ENCODE measurements at regions not wholly inside any gene's neighbourhood (a gene's known extent, or its start where the extent isn't known, plus 50 kb on each side); places are given as distances from the start of the nearest gene placed in this dataset.

DNA sequence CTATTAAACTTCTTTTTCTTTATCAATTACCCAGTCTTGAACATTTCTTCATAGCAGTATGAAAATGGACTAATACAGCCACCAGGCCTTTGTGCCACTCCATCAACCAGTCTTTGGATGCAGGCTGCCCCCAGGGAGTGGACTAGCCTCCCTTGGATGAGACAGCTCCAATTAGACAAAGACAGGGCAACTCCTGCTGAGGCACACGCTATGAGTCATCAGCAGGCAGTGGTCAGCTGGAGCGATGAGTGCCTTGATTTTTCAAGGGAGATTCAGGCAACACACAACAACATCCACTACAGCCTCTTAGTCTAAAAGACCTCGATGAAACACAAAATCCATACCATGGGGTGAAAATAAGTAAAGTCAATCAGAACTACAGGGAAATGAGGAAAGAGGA, 160.1 kb downstream of the ARRDC4 start:
- Histone ChIP-seq H3K36me3 (ENCODE audit: control insufficient read depth, insufficient read depth, low read length) (no peaks in the 10 kb centered on the region), H3K4me1 (ENCODE audit: control insufficient read depth, insufficient read depth, low read length) (no peaks in the 10 kb centered on the region), H3K9me3 (ENCODE audit: control insufficient read depth, insufficient read depth, low read length) (no peaks in the 10 kb centered on the region), H3K4me3 (ENCODE audit: low read length) (no peak overlapping the region), H3K27ac (ENCODE audit: low read length) (no peak overlapping the region), H3K27me3 (ENCODE audit: control insufficient read depth, insufficient read depth, low read length) (no peaks in the 10 kb centered on the region)
- WGBS (ENCODE audit: insufficient coverage, insufficient read length): no CpG with 5 or more reads among the region's 3 CpGs
- no peak for DNase-seq (ENCODE audit: low read depth, low spot score)

DNA sequence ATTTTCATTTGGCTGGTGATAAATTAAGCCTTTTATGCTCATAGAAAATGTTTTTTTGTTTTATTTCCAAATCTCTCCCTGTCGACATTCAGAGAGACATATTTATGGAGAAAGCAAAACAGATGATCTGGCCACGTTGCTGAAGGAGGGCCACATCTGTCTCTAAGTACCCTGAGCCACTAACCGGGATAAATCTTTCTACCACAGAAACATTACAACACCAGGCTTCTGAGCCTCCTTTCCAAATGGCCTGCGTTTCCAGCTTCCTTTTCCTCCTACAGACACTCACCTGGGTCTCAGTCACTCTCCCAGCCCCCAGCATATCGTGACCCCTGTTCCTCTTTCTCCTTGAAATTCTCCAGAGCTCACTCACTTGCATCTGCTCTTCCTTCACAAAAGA, 161.0 kb downstream of the ARRDC4 start:
- no peaks in the 10 kb centered on the region for H3K27me3 ChIP-seq (ENCODE audit: control insufficient read depth, insufficient read depth, low read length)
- DNase-seq (ENCODE audit: low read depth, low spot score): no peak
- no peaks in the 10 kb centered on the region for H3K9me3 ChIP-seq (ENCODE audit: control insufficient read depth, insufficient read depth, low read length)
- WGBS (ENCODE audit: insufficient coverage, insufficient read length): no CpG with 5 or more reads among the region's 5 CpGs
- H3K4me1 ChIP-seq (ENCODE audit: control insufficient read depth, insufficient read depth, low read length): no peaks in the 10 kb centered on the region
- H3K4me3 ChIP-seq (ENCODE audit: low read length): no peak overlapping the region
- no peak overlapping the region for H3K27ac ChIP-seq (ENCODE audit: low read length)
- H3K36me3 ChIP-seq (ENCODE audit: control insufficient read depth, insufficient read depth, low read length): no peaks in the 10 kb centered on the region

DNA sequence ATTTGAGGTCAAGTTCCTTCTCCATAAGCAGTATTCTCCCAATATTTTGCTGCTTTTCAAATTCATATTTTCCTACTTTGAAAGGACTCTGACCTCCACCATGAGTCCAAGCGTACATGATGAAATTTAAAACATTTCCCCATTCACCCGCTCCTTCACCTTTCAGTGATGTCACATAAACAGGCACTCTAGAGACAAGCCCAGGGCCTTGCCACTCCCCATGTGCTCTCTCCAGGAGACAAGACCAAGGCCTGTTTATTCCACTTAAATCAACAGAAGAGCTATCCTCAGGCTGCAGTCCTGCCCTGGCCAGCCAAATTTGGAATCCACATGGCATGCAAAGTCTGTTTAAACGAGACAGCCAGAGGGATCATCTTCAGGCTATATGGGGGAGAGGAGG, 161.5 kb downstream of the ARRDC4 start:
- Histone ChIP-seq H3K27ac (ENCODE audit: low read length) (no peak overlapping the region), H3K4me3 (ENCODE audit: low read length) (no peak overlapping the region), H3K27me3 (ENCODE audit: control insufficient read depth, insufficient read depth, low read length) (no peaks in the 10 kb centered on the region), H3K4me1 (ENCODE audit: control insufficient read depth, insufficient read depth, low read length) (no peaks in the 10 kb centered on the region), H3K9me3 (ENCODE audit: control insufficient read depth, insufficient read depth, low read length) (no peaks in the 10 kb centered on the region), H3K36me3 (ENCODE audit: control insufficient read depth, insufficient read depth, low read length) (no peaks in the 10 kb centered on the region)
- WGBS (ENCODE audit: insufficient coverage, insufficient read length): no CpG with 5 or more reads among the region's 3 CpGs
- no peak for DNase-seq (ENCODE audit: low read depth, low spot score)

DNA sequence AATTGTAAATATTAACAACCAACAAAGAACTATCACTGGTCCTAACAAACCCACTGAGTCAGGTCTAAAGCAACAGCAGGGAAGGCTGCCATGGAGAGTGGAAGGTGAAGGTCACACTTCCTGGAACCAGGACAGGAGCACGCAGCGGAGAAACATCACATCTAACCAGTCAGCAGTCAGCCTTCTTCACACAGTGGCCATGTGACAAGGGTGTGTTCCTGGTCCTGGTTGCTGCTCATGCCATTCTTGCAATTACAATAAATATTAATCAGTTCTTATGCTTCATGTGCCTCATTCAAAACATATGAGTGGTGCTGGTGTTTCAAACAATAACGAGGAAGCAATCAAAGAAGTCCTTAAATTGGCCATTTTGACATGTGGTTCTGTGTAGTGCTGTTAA, 162.8 kb downstream of the ARRDC4 start:
- Histone ChIP-seq H3K4me1 (ENCODE audit: control insufficient read depth, insufficient read depth, low read length) (peaks cover 2% of the 10 kb centered on the region; the same call in 1 of the 2 replicates), H3K4me3 (ENCODE audit: low read length) (no peak overlapping the region), H3K27me3 (ENCODE audit: control insufficient read depth, insufficient read depth, low read length) (no peaks in the 10 kb centered on the region), H3K36me3 (ENCODE audit: control insufficient read depth, insufficient read depth, low read length) (no peaks in the 10 kb centered on the region), H3K9me3 (ENCODE audit: control insufficient read depth, insufficient read depth, low read length) (no peaks in the 10 kb centered on the region), H3K27ac (ENCODE audit: low read length) (no peak overlapping the region)
- DNase-seq (ENCODE audit: low read depth, low spot score): no peak
- no CpG with 5 or more reads among the region's 3 CpGs for WGBS (ENCODE audit: insufficient coverage, insufficient read length)

DNA sequence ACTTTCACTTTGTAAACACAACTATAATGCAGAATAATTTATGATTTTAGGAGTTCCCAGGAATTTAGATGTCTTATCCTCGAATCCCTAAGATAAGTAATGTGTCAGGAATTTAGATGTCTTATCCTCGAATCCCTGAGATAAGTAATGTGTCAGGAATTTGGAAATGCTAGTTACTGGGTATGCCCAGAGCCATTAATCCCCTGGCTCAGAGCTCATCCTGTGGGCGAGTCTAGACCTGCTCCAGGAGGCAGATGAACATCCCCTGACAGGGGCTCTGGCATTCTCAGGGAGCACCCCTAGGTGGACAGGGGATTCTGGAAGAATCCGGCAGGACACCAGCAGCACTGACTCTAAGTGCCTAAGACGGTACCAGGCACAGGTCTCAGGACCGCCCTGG, 163.3 kb downstream of the ARRDC4 start:
- no peak for DNase-seq (ENCODE audit: low read depth, low spot score)
- no peaks in the 10 kb centered on the region for H3K27me3 ChIP-seq (ENCODE audit: control insufficient read depth, insufficient read depth, low read length)

DNA sequence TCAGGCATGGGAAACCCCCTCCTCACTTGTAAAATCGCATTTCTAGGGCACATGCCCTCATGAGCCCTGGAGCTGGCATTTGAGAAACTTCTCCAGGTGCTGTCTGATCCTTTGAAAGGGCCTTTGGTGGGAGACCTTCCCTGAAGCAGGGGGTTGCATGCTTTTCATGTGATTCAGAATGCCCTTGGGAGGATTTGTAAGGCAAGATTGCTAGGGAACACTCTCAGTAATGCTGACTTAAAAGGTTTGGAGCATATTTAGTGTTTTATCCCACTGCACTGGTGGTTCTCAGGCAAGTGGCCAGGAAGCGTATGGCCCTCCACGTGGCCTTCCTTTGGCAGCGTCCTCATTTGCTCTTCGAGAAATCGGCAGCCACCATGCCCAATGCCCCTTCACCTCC, 164.1 kb downstream of the ARRDC4 start:
- WGBS (ENCODE audit: insufficient coverage, insufficient read length): no CpG with 5 or more reads among the region's 6 CpGs
- Histone ChIP-seq H3K4me1 (ENCODE audit: control insufficient read depth, insufficient read depth, low read length) (peaks cover 2% of the 10 kb centered on the region; the same call in 1 of the 2 replicates), H3K27me3 (ENCODE audit: control insufficient read depth, insufficient read depth, low read length) (no peaks in the 10 kb centered on the region), H3K4me3 (ENCODE audit: low read length) (no peak overlapping the region), H3K27ac (ENCODE audit: low read length) (no peak overlapping the region), H3K36me3 (ENCODE audit: control insufficient read depth, insufficient read depth, low read length) (no peaks in the 10 kb centered on the region), H3K9me3 (ENCODE audit: control insufficient read depth, insufficient read depth, low read length) (no peaks in the 10 kb centered on the region)
- DNase-seq (ENCODE audit: low read depth, low spot score): no peak

More for the DNA sequence above, 163.3 kb downstream of the ARRDC4 start:
- H3K9me3 ChIP-seq (ENCODE audit: control insufficient read depth, insufficient read depth, low read length): no peaks in the 10 kb centered on the region
- H3K27ac ChIP-seq (ENCODE audit: low read length): no peak overlapping the region
- peaks cover 2% of the 10 kb centered on the region; the same call in 1 of the 2 replicates for H3K4me1 ChIP-seq (ENCODE audit: control insufficient read depth, insufficient read depth, low read length)
- H3K36me3 ChIP-seq (ENCODE audit: control insufficient read depth, insufficient read depth, low read length): no peaks in the 10 kb centered on the region
- no peak overlapping the region for H3K4me3 ChIP-seq (ENCODE audit: low read length)
- no CpG with 5 or more reads among the region's 6 CpGs for WGBS (ENCODE audit: insufficient coverage, insufficient read length)

DNA sequence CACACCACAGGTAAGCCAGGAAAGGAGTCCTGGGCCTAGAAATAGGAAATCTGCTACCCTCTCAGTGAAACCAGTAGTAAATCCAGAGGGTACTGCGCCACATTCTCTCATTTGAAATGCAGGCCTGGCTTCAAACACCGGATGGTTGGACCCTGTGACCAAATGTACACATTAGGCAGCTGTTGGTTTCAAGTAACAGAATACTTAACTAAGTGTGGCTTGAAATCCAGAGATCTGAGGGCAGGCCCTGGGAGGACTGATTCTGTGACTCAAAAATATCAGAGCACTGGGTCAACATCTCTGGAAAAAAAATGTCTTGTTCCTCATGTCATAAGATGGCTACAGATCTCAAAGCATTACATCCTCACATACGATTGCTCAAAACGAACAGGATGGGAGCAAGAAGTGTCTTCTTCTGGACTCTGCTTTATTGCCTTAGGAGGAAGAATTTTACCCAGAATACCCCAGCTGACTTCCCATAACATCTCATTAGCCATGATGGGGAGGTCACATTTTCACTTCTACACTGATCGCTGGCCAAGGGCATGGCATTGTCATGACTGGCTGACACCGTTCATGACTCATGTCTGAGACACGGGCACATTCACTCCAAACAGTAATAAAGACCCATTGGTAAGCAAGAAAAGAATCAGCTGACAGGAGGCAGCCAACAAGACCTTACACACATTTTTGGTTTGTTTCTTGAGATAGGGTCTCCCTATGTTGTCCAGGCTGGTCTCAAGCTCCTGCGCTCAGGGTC, 166.0 kb downstream of the ARRDC4 start:
- no peak for DNase-seq (ENCODE audit: low read depth, low spot score)
- H3K27ac ChIP-seq (ENCODE audit: low read length): no peak overlapping the region
- no CpG with 5 or more reads among the region's 8 CpGs for WGBS (ENCODE audit: insufficient coverage, insufficient read length)

DNA sequence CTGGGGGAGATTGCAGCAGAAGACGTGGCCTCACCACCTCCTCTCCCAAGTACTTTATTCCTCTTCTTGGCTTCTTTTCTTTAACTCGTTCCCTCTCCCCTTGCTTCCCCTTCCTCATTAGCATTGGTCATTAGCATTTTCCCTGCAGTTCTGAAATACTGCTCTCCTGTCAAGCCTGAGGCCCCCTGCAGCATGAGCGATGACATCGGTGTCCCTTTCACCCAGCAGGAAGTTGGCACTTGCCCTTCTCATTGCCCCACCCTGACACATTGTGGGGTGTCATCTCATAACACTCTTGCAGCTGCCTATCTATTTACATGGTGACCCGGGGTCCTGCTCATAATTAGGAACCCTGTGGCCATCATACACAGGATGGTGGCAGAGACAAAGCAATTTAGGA, 167.1 kb downstream of the ARRDC4 start:
- Histone ChIP-seq H3K9me3 (ENCODE audit: control insufficient read depth, insufficient read depth, low read length) (no peaks in the 10 kb centered on the region), H3K4me1 (ENCODE audit: control insufficient read depth, insufficient read depth, low read length) (peaks cover 2% of the 10 kb centered on the region; the same call in 1 of the 2 replicates), H3K27ac (ENCODE audit: low read length) (no peak overlapping the region), H3K4me3 (ENCODE audit: low read length) (no peak overlapping the region), H3K36me3 (ENCODE audit: control insufficient read depth, insufficient read depth, low read length) (no peaks in the 10 kb centered on the region), H3K27me3 (ENCODE audit: control insufficient read depth, insufficient read depth, low read length) (no peaks in the 10 kb centered on the region)
- WGBS (ENCODE audit: insufficient coverage, insufficient read length): no CpG with 5 or more reads among the region's 5 CpGs
- DNase-seq (ENCODE audit: low read depth, low spot score): no peak

More for the DNA sequence above, 166.0 kb downstream of the ARRDC4 start:
- Histone ChIP-seq H3K4me3 (ENCODE audit: low read length) (no peak overlapping the region), H3K4me1 (ENCODE audit: control insufficient read depth, insufficient read depth, low read length) (peaks cover 2% of the 10 kb centered on the region; the same call in 1 of the 2 replicates), H3K36me3 (ENCODE audit: control insufficient read depth, insufficient read depth, low read length) (no peaks in the 10 kb centered on the region), H3K9me3 (ENCODE audit: control insufficient read depth, insufficient read depth, low read length) (no peaks in the 10 kb centered on the region), H3K27me3 (ENCODE audit: control insufficient read depth, insufficient read depth, low read length) (no peaks in the 10 kb centered on the region)

DNA sequence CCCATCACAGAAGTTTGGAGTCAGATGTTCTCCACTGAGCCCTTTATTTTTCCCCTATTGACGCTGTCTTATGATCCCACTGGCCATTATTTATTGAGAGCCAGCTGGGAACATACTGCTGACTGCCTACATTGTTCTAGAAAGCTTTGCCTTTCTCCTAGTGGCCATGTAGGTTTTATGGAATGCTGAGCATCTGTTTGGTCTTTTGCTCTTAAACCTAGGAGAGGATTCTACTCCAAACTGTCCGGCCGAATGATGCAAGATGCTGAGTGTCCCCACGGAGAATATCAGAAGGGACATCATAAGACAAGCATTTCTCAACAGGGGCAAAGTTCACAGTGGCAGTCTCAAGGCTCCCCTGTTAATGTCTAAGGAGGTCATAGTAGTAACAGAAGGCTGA, 171.4 kb downstream of the ARRDC4 start:
- WGBS (ENCODE audit: insufficient coverage, insufficient read length): no CpG with 5 or more reads among the region's 4 CpGs
- Histone ChIP-seq H3K27me3 (ENCODE audit: control insufficient read depth, insufficient read depth, low read length) (no peaks in the 10 kb centered on the region), H3K27ac (ENCODE audit: low read length) (no peak overlapping the region)

DNA sequence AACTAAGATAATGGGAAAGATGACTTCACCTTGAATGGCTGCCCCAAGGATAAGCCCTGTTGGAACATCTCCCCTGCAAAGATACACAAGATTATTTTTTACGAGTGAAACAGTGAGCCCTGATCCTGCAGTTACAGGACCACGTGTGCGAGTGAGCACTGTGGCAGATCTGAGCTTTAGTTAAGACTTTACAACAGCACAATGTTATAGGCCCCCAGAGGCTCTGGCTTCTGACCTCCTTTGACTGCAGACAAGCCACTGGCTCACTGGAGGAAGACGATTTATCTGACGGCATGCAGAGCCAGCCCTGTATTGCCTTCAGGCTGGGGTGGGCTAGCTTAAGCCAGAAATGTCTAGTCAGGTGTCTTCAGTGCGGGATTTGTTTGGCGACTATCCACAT, 174.4 kb downstream of the ARRDC4 start:
- WGBS (ENCODE audit: insufficient coverage, insufficient read length): no CpG with 5 or more reads among the region's 7 CpGs
- no peaks in the 10 kb centered on the region for H3K9me3 ChIP-seq (ENCODE audit: control insufficient read depth, insufficient read depth, low read length)
- H3K4me3 ChIP-seq (ENCODE audit: low read length): no peak overlapping the region
- no peaks in the 10 kb centered on the region for H3K27me3 ChIP-seq (ENCODE audit: control insufficient read depth, insufficient read depth, low read length)
- no peaks in the 10 kb centered on the region for H3K4me1 ChIP-seq (ENCODE audit: control insufficient read depth, insufficient read depth, low read length)
- no peaks in the 10 kb centered on the region for H3K36me3 ChIP-seq (ENCODE audit: control insufficient read depth, insufficient read depth, low read length)
- DNase-seq (ENCODE audit: low read depth, low spot score): no peak
- H3K27ac ChIP-seq (ENCODE audit: low read length): no peak overlapping the region

More for the DNA sequence above, 171.4 kb downstream of the ARRDC4 start:
- no peak for DNase-seq (ENCODE audit: low read depth, low spot score)
- no peaks in the 10 kb centered on the region for H3K36me3 ChIP-seq (ENCODE audit: control insufficient read depth, insufficient read depth, low read length)
- H3K4me1 ChIP-seq (ENCODE audit: control insufficient read depth, insufficient read depth, low read length): peaks cover 2% of the 10 kb centered on the region; the same call in 1 of the 2 replicates
- no peaks in the 10 kb centered on the region for H3K9me3 ChIP-seq (ENCODE audit: control insufficient read depth, insufficient read depth, low read length)
- no peak overlapping the region for H3K4me3 ChIP-seq (ENCODE audit: low read length)

DNA sequence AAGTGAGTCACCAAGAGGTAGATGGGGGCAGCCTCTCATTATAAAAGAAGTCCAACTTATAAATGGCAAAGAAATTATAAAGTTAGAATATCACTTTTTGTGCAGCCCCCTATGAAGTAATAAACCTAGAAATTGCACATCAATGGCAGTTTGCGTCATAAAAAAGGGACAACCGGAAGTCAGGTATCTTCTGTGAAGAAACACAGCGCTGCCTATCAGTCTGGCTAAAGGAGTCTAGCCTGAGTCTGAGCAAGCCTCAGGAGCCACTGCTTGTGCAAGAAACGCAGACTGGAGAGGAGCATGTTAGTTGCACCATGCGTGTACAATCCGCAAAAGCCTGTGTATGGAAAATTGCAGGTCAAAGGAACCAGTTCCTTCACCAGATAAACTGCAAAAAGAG, 178.4 kb downstream of the ARRDC4 start:
- DNase-seq (ENCODE audit: low read depth, low spot score): no peak
- Histone ChIP-seq H3K4me3 (ENCODE audit: low read length) (no peak overlapping the region), H3K36me3 (ENCODE audit: control insufficient read depth, insufficient read depth, low read length) (no peaks in the 10 kb centered on the region), H3K4me1 (ENCODE audit: control insufficient read depth, insufficient read depth, low read length) (0 out of 2 replicates have a peak, but pooled peaks cover 1% of the 10 kb centered on the region), H3K9me3 (ENCODE audit: control insufficient read depth, insufficient read depth, low read length) (no peaks in the 10 kb centered on the region), H3K27me3 (ENCODE audit: control insufficient read depth, insufficient read depth, low read length) (no peaks in the 10 kb centered on the region), H3K27ac (ENCODE audit: low read length) (no peak overlapping the region)
- no CpG with 5 or more reads among the region's 6 CpGs for WGBS (ENCODE audit: insufficient coverage, insufficient read length)
